Activated T-cell treated with anti-CD3 and anti-CD28 coated beads, Interleukin-2, amount 50 U/mL, for 24 hours (primary cell): ENCODE measurements at regions not wholly inside any gene's neighbourhood (a gene's known extent, or its start where the extent isn't known, plus 50 kb on each side); places are given as distances from the start of the nearest gene placed in this dataset.

ENCODE experiments used
- DNase-seq: peaks from one replicate; pipeline ENCODE4 v3.0.0-alpha.2; 2020
- H3K27ac Mint-ChIP-seq: 2 replicates; pipeline ENCODE4 v1.8.0; 2020; ENCODE audit warnings: mild to moderate bottlenecking, mixed read lengths
- H3K27me3 Mint-ChIP-seq: 2 replicates; pipeline ENCODE4 v1.8.0; 2020; ENCODE audit warnings: mixed read lengths
- H3K36me3 Mint-ChIP-seq: 2 replicates; pipeline ENCODE4 v1.8.0; 2020; ENCODE audit warnings: low read depth, mixed read lengths
- H3K4me1 Mint-ChIP-seq: 2 replicates; pipeline ENCODE4 v1.8.0; 2020; ENCODE audit warnings: low read depth, mixed read lengths
- H3K4me3 Mint-ChIP-seq: 2 replicates; pipeline ENCODE4 v1.8.0; 2020; ENCODE audit warnings: mild to moderate bottlenecking, moderate library complexity, mixed read lengths
- H3K9me3 Mint-ChIP-seq: 2 replicates; pipeline ENCODE4 v1.8.0; 2020; ENCODE audit warnings: mixed read lengths

DNA sequence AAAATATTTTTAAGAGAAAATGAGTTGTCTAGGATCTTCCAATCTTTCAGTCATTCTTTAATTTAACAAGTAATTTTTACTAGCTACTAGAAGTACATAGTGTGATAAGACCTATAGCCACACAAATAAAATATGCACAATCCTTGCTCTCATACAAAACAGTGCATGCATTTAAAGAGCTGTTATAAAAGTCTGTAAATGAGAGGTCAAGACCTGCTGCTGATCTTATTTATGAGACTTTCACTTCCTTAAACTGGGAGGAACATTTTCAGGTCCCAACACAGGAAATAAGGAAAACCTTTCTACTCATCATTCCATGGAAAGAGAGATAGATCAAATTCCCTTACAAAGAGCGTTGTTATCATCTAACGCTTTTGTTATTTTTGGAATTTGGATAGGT is 54.2 kb upstream of the PAM start:
- no peak for DNase-seq
- no peaks in the 10 kb centered on the region for H3K9me3 Mint-ChIP-seq
- H3K36me3 Mint-ChIP-seq: no peaks in the 10 kb centered on the region
- no peaks in the 10 kb centered on the region for H3K4me1 Mint-ChIP-seq
- H3K27ac Mint-ChIP-seq: no peak overlapping the region
- peaks cover 3% of the 10 kb centered on the region for H3K27me3 Mint-ChIP-seq
- H3K4me3 Mint-ChIP-seq: no peak overlapping the region

DNA sequence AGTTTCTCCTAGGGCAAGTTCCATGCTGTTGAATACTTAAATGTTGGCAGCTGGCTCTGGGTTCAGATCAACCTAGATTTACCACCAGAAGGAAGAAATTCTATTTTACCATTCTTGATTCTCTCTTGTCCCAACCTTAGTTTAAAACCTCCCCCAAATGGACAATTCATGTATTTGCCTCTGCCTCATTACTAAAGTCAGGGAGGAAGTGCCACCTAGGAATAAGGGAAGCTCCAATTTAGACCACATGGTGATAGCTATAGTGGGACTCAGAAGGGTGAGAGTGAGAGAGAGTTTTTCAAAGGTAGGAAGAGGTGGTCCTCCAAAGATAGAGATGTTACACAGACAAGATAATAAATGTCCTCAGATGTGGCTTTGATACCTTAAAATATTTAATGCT is 53.4 kb upstream of the PAM start:
- DNase-seq: no peak
- peaks cover 8% of the 10 kb centered on the region for H3K27me3 Mint-ChIP-seq
- H3K9me3 Mint-ChIP-seq: no peaks in the 10 kb centered on the region
- no peak overlapping the region for H3K27ac Mint-ChIP-seq
- no peaks in the 10 kb centered on the region for H3K4me1 Mint-ChIP-seq
- H3K4me3 Mint-ChIP-seq: no peak overlapping the region
- H3K36me3 Mint-ChIP-seq: no peaks in the 10 kb centered on the region
